WTC11 (cell line): ENCODE measurements at regions not wholly inside any gene's neighbourhood (a gene's known extent, or its start where the extent isn't known, plus 50 kb on each side); places are given as distances from the start of the nearest gene placed in this dataset.

Experiments used
- CREM ChIP-seq: sonication (generic); formaldehyde crosslinking; IDR thresholded peaks from 2 replicates; pipeline ENCODE4 v1.8.1; 2022; ENCODE audit warnings: mild to moderate bottlenecking, missing genetic modification reagents, moderate library complexity
- TEAD1 ChIP-seq: sonication (generic); formaldehyde crosslinking; IDR thresholded peaks from 2 replicates; pipeline ENCODE4 v1.8.0; 2022; ENCODE audit warnings: mild to moderate bottlenecking, missing genetic modification reagents
- TF ChIP-seq, protein P1 (sequence below): sonication (generic); formaldehyde crosslinking; IDR thresholded peaks from 2 replicates; pipeline ENCODE4 v1.8.1; 2022; ENCODE audit warnings: low read depth, mild to moderate bottlenecking, moderate library complexity, missing genetic modification reagents, borderline replicate concordance
- TF ChIP-seq, protein P2 (sequence below): sonication (generic); formaldehyde crosslinking; IDR thresholded peaks from 2 replicates; pipeline ENCODE4 v1.8.0; 2022; ENCODE audit warnings: mild to moderate bottlenecking, missing genetic modification reagents
- TF ChIP-seq, protein P3 (sequence below): sonication (generic); formaldehyde crosslinking; IDR thresholded peaks from 2 replicates; pipeline ENCODE4 v1.8.1; 2022; ENCODE audit warnings: missing genetic modification reagents, borderline replicate concordance

DNA sequence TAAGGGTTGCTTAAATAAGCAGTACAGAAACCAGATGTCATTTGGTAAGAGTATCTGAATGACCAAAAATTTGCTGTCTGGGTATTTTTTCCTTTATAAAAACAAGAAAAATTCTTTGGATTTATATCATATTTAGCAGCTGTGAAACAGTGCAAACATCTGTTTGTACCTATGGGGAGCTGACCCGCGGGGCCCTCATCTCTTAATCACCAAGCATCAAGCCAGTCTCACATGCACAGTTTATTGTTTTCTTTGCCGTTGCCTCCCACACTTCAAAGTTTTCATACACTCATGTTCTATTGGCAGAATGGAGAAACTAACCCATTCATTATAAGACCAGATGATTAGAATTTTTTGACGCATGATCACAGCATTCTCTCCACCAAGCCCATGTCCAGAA is 142.2 kb downstream of the BMP4 start:
- no peak for TF ChIP-seq TEAD1 (CRISPR knock-in tag)
- TF ChIP-seq, protein P1, sequence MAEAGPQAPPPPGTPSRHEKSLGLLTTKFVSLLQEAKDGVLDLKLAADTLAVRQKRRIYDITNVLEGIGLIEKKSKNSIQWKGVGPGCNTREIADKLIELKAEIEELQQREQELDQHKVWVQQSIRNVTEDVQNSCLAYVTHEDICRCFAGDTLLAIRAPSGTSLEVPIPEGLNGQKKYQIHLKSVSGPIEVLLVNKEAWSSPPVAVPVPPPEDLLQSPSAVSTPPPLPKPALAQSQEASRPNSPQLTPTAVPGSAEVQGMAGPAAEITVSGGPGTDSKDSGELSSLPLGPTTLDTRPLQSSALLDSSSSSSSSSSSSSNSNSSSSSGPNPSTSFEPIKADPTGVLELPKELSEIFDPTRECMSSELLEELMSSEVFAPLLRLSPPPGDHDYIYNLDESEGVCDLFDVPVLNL (CRISPR knock-in tag), result no peak
- TF ChIP-seq, protein P2, sequence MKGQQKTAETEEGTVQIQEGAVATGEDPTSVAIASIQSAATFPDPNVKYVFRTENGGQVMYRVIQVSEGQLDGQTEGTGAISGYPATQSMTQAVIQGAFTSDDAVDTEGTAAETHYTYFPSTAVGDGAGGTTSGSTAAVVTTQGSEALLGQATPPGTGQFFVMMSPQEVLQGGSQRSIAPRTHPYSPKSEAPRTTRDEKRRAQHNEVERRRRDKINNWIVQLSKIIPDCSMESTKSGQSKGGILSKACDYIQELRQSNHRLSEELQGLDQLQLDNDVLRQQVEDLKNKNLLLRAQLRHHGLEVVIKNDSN (CRISPR knock-in tag), result no peak
- TF ChIP-seq, protein P3, sequence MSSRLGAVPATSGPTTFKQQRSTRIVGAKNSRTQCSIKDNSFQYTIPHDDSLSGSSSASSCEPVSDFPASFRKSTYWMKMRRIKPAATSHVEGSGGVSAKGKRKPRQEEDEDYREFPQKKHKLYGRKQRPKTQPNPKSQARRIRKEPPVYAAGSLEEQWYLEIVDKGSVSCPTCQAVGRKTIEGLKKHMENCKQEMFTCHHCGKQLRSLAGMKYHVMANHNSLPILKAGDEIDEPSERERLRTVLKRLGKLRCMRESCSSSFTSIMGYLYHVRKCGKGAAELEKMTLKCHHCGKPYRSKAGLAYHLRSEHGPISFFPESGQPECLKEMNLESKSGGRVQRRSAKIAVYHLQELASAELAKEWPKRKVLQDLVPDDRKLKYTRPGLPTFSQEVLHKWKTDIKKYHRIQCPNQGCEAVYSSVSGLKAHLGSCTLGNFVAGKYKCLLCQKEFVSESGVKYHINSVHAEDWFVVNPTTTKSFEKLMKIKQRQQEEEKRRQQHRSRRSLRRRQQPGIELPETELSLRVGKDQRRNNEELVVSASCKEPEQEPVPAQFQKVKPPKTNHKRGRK, result no peak
- no peak for TF ChIP-seq CREM (CRISPR knock-in tag)
